K562 (cell line): ENCODE measurements at regions not wholly inside any gene's neighbourhood (a gene's known extent, or its start where the extent isn't known, plus 50 kb on each side); places are given as distances from the start of the nearest gene placed in this dataset.

Experiments used
- ATAC-seq: fragments of 200-7000 bp; cut with Tn5 transposase; 3 replicates; pipeline ENCODE4 v1.9.1; 2020; ENCODE audit warnings: moderate library complexity
- BruUV-seq: library from RNA; stranded (reverse); fragments of 400-500 nt; replicated peaks from 2 replicates; lab custom pipeline; 2021; lab: Mats Ljungman, UMichigan
- CTCF ChIA-PET: fragments of 300-600 bp; formaldehyde crosslinking; extraction: SDS; loops from one replicate; lab custom pipeline; 2021; ENCODE audit warnings: low intra/inter-chr PET ratio; lab: Yijun Ruan, JAX
- POLR2A ChIA-PET: fragments of 300-600, 350-650 bp; sonication (Branson Sonifier 250); formaldehyde crosslinking; extraction: SDS; loops from one replicate; lab custom pipeline; 2021; ENCODE audit warnings: antibody characterized with exemption, inconsistent platforms; lab: Yijun Ruan, JAX
- DNase-seq, 4 experiments: peaks; one replicate each; pipeline versions ENCODE4 v3.0.0 to v3.0.0-alpha.2; 2011 to 2018; ENCODE audit warnings: low spot score in 3 of 4, mixed read lengths in 3 of 4; ENCODE audit errors: extremely low read depth in 1 of 4
- FAIRE-seq: peaks from 2 replicates; lab custom pipeline; 2011; peaks lifted over from hg19 to GRCh38; lab: Jason Lieb, UNC
- H2AFZ ChIP-seq: 2 replicates; pipeline ENCODE4 v1.6.0; 2011; ENCODE audit warnings: low read depth, low read length, control low read depth, inconsistent platforms
- H3K27ac ChIP-seq: fragments of 200-600 bp; 3 replicates; pipeline ENCODE4 v1.8.0; 2011; ENCODE audit warnings: low read depth, mild to moderate bottlenecking, control low read depth, inconsistent platforms, low read length, moderate library complexity, mixed read lengths; ENCODE audit errors: extremely low read depth
- H3K27me3 ChIP-seq, 2 experiments: fragments of 300-600 bp in 1 of 2; 2 replicates in 1 of 2; 3 replicates in 1 of 2; pipeline versions ENCODE4 v1.6.0 to v1.8.0; 2011; ENCODE audit warnings: inconsistent platforms in 2 of 2, low read length in 2 of 2, mild to moderate bottlenecking in 1 of 2, mixed read lengths in 1 of 2, moderate library complexity in 1 of 2; ENCODE audit not compliant: control insufficient read depth in 2 of 2, insufficient read depth in 2 of 2
- H3K36me3 ChIP-seq: fragments of 300-600 bp; 3 replicates; pipeline ENCODE4 v1.8.0; 2011; ENCODE audit warnings: mild to moderate bottlenecking, low read length, inconsistent platforms; ENCODE audit not compliant: control insufficient read depth, insufficient read depth
- H3K4me1 ChIP-seq, 2 experiments: fragments of 200-600 bp in 1 of 2; replicated peaks in 1 of 2; 2 replicates in 1 of 2; 3 replicates in 1 of 2; pipeline versions ENCODE4 v1.5.1 to v1.8.0; 2011; ENCODE audit warnings: inconsistent platforms in 2 of 2, low read length in 2 of 2, mild to moderate bottlenecking in 1 of 2, mixed read lengths in 1 of 2, moderate library complexity in 1 of 2; ENCODE audit not compliant: control insufficient read depth in 2 of 2, insufficient read depth in 2 of 2
- H3K4me2 ChIP-seq: 2 replicates; pipeline ENCODE4 v1.6.1; 2011; ENCODE audit warnings: low read length, control low read depth, inconsistent platforms, mixed read lengths; ENCODE audit not compliant: insufficient read depth
- H3K4me3 ChIP-seq: fragments of 200-600 bp; sonication (generic), shearing (Covaris generic); 2 replicates; pipeline ENCODE4 v1.5.1; 2016; ENCODE audit warnings: control low read depth, inconsistent platforms
- H3K79me2 ChIP-seq: fragments of 200-600 bp; 3 replicates; pipeline ENCODE4 v1.8.0; 2011; ENCODE audit warnings: low read length, inconsistent platforms; ENCODE audit not compliant: control insufficient read depth, insufficient read depth
- H3K9ac ChIP-seq, 2 experiments: 2 replicates each; pipeline versions ENCODE4 v1.6.0 to v1.6.1; 2011; ENCODE audit warnings: low read depth in 2 of 2, low read length in 2 of 2, control low read depth in 1 of 2, inconsistent platforms in 1 of 2, mild to moderate bottlenecking in 1 of 2, mixed read lengths in 1 of 2; ENCODE audit not compliant: insufficient read depth in 1 of 2
- H3K9me1 ChIP-seq: one replicate; pipeline ENCODE4 v1.6.0; 2011; ENCODE audit warnings: inconsistent platforms, mild to moderate bottlenecking, low read length, moderate library complexity; ENCODE audit not compliant: control insufficient read depth, insufficient read depth
- H3K9me3 ChIP-seq: replicated peaks from 2 replicates; pipeline ENCODE4 v1.5.1; 2011; ENCODE audit warnings: low read depth, low read length, inconsistent platforms; ENCODE audit not compliant: control insufficient read depth, insufficient read depth
- H4K20me1 ChIP-seq: replicated peaks from 2 replicates; pipeline ENCODE4 v1.6.1; 2011; ENCODE audit warnings: low read length, inconsistent platforms, mixed read lengths; ENCODE audit not compliant: control insufficient read depth, insufficient read depth
- BCL6 ChIP-seq: fragments of 250-450 bp; sonication (Bioruptor Pico); IDR thresholded peaks from 2 replicates; pipeline ENCODE4 v1.4.0; 2020
- C11orf30 ChIP-seq: fragments of 450-650 bp; IDR thresholded peaks from 2 replicates; pipeline ENCODE4 v1.6.1; 2016; ENCODE audit warnings: low read depth, mild to moderate bottlenecking
- E2F4 ChIP-seq: sonication (generic); formaldehyde crosslinking; IDR thresholded peaks from 2 replicates; pipeline ENCODE4 v1.8.0; 2022; ENCODE audit warnings: mild to moderate bottlenecking, low read depth, missing genetic modification reagents
- ZFX ChIP-seq: sonication (generic); formaldehyde crosslinking; IDR thresholded peaks from 2 replicates; pipeline ENCODE4 v1.8.0; 2022; ENCODE audit warnings: mild to moderate bottlenecking, missing genetic modification reagents, moderate library complexity
- WGBS: fragments of 100-300 bp; shearing (Covaris generic); methylation state at CpG from one replicate; pipeline ENCODE4 v1.1.6; 2016; ENCODE audit warnings: low coverage, mixed read lengths; ENCODE audit not compliant: insufficient coverage; ENCODE audit errors: missing lambda C conversion rate; 5-methylcytosine and 5-hydroxymethylcytosine counted together
- in situ Hi-C: fragments of 300-500 bp; cut with MboI; formaldehyde crosslinking; loops from 4 replicates; pipeline ENCODE4 v1.15.0; 2018; ENCODE audit warnings: inconsistent platforms, mixed read lengths
- intact Hi-C: fragments of 100-400 bp; cut with micrococcal nuclease; formaldehyde crosslinking; loops from 2 replicates; pipeline ENCODE4 v1.14.2; 2022

DNA sequence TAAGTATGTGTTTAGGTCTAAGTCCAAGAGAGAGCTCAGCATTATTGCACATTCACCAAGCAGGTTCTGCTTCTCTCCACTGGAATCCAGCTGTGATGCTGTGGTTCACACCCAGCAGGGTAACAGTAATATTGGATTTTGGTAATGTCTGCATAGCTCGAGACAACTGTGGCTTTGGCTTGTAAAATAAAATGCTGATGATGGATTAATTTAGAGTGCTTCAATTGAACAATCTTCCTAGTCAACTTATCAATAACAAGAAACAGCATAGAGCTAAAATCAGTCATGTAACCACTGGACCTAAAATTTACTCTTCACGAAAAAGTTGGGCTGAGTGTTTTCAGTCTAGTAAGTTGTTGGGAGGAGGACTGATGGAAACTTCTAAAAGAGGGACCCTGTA lies 709.2 kb downstream of the TYW1 start (continued):
- TF ChIP-seq E2F4 = no peak
- 0 out of 2 replicates have a peak, but pooled peaks have one; percentile 20 for TF ChIP-seq C11orf30

GRCh38 chr7:67711706-67712105 lies 715.1 kb downstream of the TYW1 start:
- no peak overlapping the region for H3K27ac ChIP-seq
- 0% methylated on average over 6 of the region's 6 CpGs for WGBS
- DNase-seq (no peak), FAIRE-seq (no peak), ATAC-seq (no peak)
- intact Hi-C loops = no loop called here
- ChIA-PET POLR2A (no interaction called here), CTCF (no interaction called here)
- BruUV-seq = no TSS peak
- H3K4me3 ChIP-seq = no peak overlapping the region
- no peak overlapping the region for H2AFZ ChIP-seq
- no peaks in the 10 kb centered on the region for H3K36me3 ChIP-seq
- no peaks in the 10 kb centered on the region for H3K9me3 ChIP-seq
- H3K27me3 ChIP-seq = peaks cover 0 to 10% of the 10 kb centered on the region in 2 experiments; a peak in 1 of 5 replicates
- no peaks in the 10 kb centered on the region for H3K79me2 ChIP-seq
- H3K4me1 ChIP-seq = no peaks in the 10 kb centered on the region
- TF ChIP-seq ZFX (CRISPR knock-in tag) = no peak
- TF ChIP-seq BCL6 (CRISPR knock-in tag) = no peak
- no peaks in the 10 kb centered on the region for H3K9me1 ChIP-seq
- H3K4me2 ChIP-seq = no peak overlapping the region
- no peak overlapping the region for H3K9ac ChIP-seq
- no peaks in the 10 kb centered on the region for H4K20me1 ChIP-seq
- in situ Hi-C loops = no loop called here
